Stomach smooth muscle (tissue), 2 donors: ENCODE measurements at regions not wholly inside any gene's neighbourhood (a gene's known extent, or its start where the extent isn't known, plus 50 kb on each side); places are given as distances from the start of the nearest gene placed in this dataset.
"Not testable (repeated sequence)": the region's sequence is repeated elsewhere in the genome, so short reads cannot be mapped to it uniquely, and the experiment has no call there.

Experiments used
- H3K27ac ChIP-seq: one replicate; pipeline ENCODE4 v1.7.0; 2013; ENCODE audit warnings: mild to moderate bottlenecking, low read length, inconsistent platforms
- H3K27me3 ChIP-seq, 2 donors: one replicate each; pipeline ENCODE4 v1.7.0; 2013; ENCODE audit warnings: low read length in 2 of 2; ENCODE audit not compliant: insufficient read depth in 2 of 2, control insufficient read depth in 1 of 2
- H3K36me3 ChIP-seq, 2 donors: one replicate each; pipeline ENCODE4 v1.7.0; 2013; ENCODE audit warnings: low read length in 2 of 2; ENCODE audit not compliant: control insufficient read depth in 2 of 2, insufficient read depth in 2 of 2
- H3K4me1 ChIP-seq: one replicate; pipeline ENCODE4 v1.7.0; 2013; ENCODE audit warnings: low read length; ENCODE audit not compliant: control insufficient read depth, insufficient read depth
- H3K4me3 ChIP-seq, 2 donors: one replicate each; pipeline ENCODE4 v1.7.0; 2013; ENCODE audit warnings: low read length in 2 of 2
- H3K9ac ChIP-seq, 2 donors: one replicate each; pipeline ENCODE4 v1.7.0; 2013; ENCODE audit warnings: low read length in 2 of 2, mild to moderate bottlenecking in 1 of 2
- H3K9me3 ChIP-seq, 2 donors: one replicate each; pipeline ENCODE4 v1.7.0; 2013; ENCODE audit warnings: low read length in 2 of 2; ENCODE audit not compliant: control insufficient read depth in 2 of 2
- donor health status: healthy.
- donor health status: Pancreatic carcinoma.

- no peak overlapping the region for H3K27ac ChIP-seq
- H3K4me1 ChIP-seq: no peaks in the 10 kb centered on the region
- H3K4me3 ChIP-seq: no peak overlapping the region
- H3K27me3 ChIP-seq: no peaks in the 10 kb centered on the region
- no peaks in the 10 kb centered on the region for H3K36me3 ChIP-seq
- no peak overlapping the region for H3K9ac ChIP-seq
- H3K9me3 ChIP-seq: no peaks in the 10 kb centered on the region
These were observed 73.9 kb upstream of the BACH2 start for GRCh38 chr6:90370493-90370959.

GRCh38 chr6:90369651-90370050 lies 73.0 kb upstream of the BACH2 start:
- Histone ChIP-seq H3K27ac (no peak overlapping the region), H3K9ac (no peak overlapping the region), H3K27me3 (no peaks in the 10 kb centered on the region), H3K4me1 (no peaks in the 10 kb centered on the region), H3K9me3 (no peaks in the 10 kb centered on the region), H3K36me3 (no peaks in the 10 kb centered on the region), H3K4me3 (no peak overlapping the region)

GRCh38 chr6:90369024-90369519 lies 72.4 kb upstream of the BACH2 start:
- no peaks in the 10 kb centered on the region for H3K36me3 ChIP-seq
- no peak overlapping the region for H3K9ac ChIP-seq
- H3K4me1 ChIP-seq: no peaks in the 10 kb centered on the region
- no peak overlapping the region for H3K27ac ChIP-seq
- no peak overlapping the region for H3K4me3 ChIP-seq
- no peaks in the 10 kb centered on the region for H3K9me3 ChIP-seq
- no peaks in the 10 kb centered on the region for H3K27me3 ChIP-seq

DNA sequence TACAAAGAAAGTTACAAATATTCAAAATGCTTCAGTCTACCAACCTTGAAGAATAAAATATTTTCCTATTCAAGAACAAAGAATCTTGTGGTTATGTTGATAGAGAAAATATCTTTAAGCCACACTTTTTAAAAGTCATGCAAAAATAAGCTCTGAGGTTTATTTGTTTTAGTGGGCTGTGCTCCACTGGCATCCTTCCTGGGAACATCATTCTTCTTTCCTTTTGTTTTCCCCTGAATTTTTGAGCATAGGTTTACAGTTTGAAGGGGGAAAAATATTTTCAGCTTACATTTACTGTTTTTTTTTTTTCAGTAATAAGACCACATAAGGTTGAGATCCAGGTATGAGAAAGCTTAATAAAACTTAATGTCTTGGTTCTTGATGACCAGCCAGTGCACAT lies 72.0 kb upstream of the BACH2 start:
- Histone ChIP-seq H3K27ac (no peak overlapping the region), H3K27me3 (no peaks in the 10 kb centered on the region), H3K9ac (no peak overlapping the region), H3K4me3 (no peak overlapping the region), H3K4me1 (no peaks in the 10 kb centered on the region), H3K9me3 (no peaks in the 10 kb centered on the region), H3K36me3 (no peaks in the 10 kb centered on the region)

GRCh38 chr6:90368001-90368400 lies 71.4 kb upstream of the BACH2 start:
- H3K36me3 ChIP-seq: no peaks in the 10 kb centered on the region
- no peak overlapping the region for H3K27ac ChIP-seq
- H3K4me1 ChIP-seq: no peaks in the 10 kb centered on the region
- no peaks in the 10 kb centered on the region for H3K27me3 ChIP-seq
- no peak overlapping the region for H3K9ac ChIP-seq
- no peaks in the 10 kb centered on the region for H3K9me3 ChIP-seq
- no peak overlapping the region for H3K4me3 ChIP-seq

DNA sequence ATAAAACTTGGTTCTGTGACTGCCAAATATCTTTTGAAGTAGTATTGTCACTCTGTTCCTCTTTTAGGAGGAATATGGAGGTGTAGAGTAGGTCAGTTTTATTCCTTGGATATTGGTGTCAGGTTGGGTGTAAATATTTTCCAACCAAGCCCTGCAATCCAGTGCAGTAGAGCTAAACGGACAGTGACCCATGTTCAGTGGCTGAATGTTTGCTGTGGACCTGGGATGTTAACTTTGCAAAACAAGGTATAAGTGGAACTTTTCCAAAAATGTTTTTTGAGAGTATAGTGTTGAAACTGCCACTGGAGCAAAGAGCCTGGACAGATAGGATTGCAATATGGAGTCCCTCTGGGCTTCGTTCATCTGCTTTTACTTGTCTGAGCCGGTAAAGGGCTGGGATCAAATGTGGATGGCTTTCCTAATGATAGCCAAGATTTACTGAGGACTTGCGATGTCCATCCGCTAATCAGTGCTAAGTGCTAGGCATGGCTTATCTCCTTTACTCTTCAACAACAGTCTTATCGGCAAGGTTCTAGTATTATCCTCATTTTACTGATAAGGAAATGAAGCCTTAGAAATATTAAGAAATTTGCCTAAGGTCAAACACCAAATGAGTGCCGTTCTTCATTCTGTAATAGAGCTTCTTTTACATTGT lies 69.0 kb upstream of the BACH2 start:
- H3K4me1 ChIP-seq: no peaks in the 10 kb centered on the region

DNA sequence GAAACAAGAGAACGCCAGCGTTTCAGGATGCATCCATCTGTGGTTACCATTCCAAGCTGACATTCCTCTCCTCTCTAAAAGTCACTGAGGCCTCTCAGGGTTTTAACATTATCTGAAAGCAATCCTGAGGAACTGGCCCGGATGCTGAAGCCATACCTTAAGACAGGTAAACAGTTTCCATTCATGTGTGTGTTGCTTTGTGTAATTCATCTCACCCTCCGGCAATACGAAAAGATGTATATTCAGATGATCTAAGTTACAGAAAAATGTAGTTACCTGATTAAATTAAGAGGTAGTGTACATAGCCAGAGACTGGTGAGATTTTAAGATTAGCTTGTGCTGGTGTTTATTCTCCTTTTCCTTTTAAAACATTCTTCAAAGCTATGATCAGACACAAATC lies 68.4 kb upstream of the BACH2 start:
- Histone ChIP-seq H3K4me3 (no peak overlapping the region), H3K27ac (no peak overlapping the region), H3K36me3 (no peaks in the 10 kb centered on the region), H3K9ac (no peak overlapping the region), H3K4me1 (no peaks in the 10 kb centered on the region), H3K27me3 (no peaks in the 10 kb centered on the region), H3K9me3 (no peaks in the 10 kb centered on the region)

More for the DNA sequence above, 69.0 kb upstream of the BACH2 start:
- Histone ChIP-seq H3K27ac (no peak overlapping the region), H3K9ac (no peak overlapping the region), H3K9me3 (no peaks in the 10 kb centered on the region), H3K4me3 (no peak overlapping the region), H3K36me3 (no peaks in the 10 kb centered on the region), H3K27me3 (no peaks in the 10 kb centered on the region)

- H3K27me3 ChIP-seq: no peaks in the 10 kb centered on the region
- H3K27ac ChIP-seq: no peak overlapping the region
- H3K9ac ChIP-seq: no peak overlapping the region
- H3K36me3 ChIP-seq: no peaks in the 10 kb centered on the region
- no peaks in the 10 kb centered on the region for H3K9me3 ChIP-seq
- no peaks in the 10 kb centered on the region for H3K4me1 ChIP-seq
- no peak overlapping the region for H3K4me3 ChIP-seq
These were observed 67.6 kb upstream of the BACH2 start for GRCh38 chr6:90364286-90364685.

DNA sequence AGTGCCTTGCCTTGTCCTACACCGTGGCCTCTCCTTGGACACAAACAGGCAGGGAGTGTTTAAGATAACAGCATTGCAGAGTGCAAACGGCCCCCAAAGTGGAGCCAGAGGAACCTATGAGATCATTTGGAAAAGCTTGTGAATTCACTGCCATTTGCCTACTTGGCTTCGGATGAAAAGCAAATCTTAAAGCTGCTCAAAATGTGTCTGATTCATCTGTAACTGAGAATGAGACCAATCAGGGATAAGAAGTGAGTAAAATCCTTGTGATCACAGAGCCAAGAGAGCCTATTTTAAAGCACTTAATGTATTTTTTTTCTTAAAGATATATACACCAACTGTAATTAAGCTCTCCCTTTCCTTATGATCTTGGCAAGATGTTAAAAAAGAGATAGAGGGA lies 65.7 kb upstream of the BACH2 start:
- H3K4me1 ChIP-seq: no peaks in the 10 kb centered on the region
- no peak overlapping the region for H3K9ac ChIP-seq
- no peaks in the 10 kb centered on the region for H3K36me3 ChIP-seq
- H3K9me3 ChIP-seq: no peaks in the 10 kb centered on the region
- no peak overlapping the region for H3K4me3 ChIP-seq
- no peaks in the 10 kb centered on the region for H3K27me3 ChIP-seq
- H3K27ac ChIP-seq: no peak overlapping the region

- Histone ChIP-seq H3K36me3 (no peaks in the 10 kb centered on the region), H3K4me3 (no peak overlapping the region), H3K9ac (no peak overlapping the region), H3K9me3 (no peaks in the 10 kb centered on the region), H3K4me1 (no peaks in the 10 kb centered on the region), H3K27me3 (no peaks in the 10 kb centered on the region), H3K27ac (no peak overlapping the region)
These were observed 64.5 kb upstream of the BACH2 start for GRCh38 chr6:90361174-90361573.

GRCh38 chr6:90358036-90358770 lies 61.6 kb upstream of the BACH2 start:
- H3K9me3 ChIP-seq, H3K4me1 ChIP-seq, H3K27me3 ChIP-seq, H3K36me3 ChIP-seq, H3K9ac ChIP-seq, H3K4me3 ChIP-seq, H3K27ac ChIP-seq: not testable (repeated sequence)
